IMR-90 (cell line): ENCODE measurements at regions not wholly inside any gene's neighbourhood (a gene's known extent, or its start where the extent isn't known, plus 50 kb on each side); places are given as distances from the start of the nearest gene placed in this dataset.

ENCODE experiments used
- ATAC-seq: fragments of 200-7000 bp; cut with Tn5 transposase; 2 replicates; pipeline ENCODE4 v1.9.1; 2020; ENCODE audit warnings: low read depth, mild to moderate bottlenecking, moderate library complexity
- BruUV-seq: library from RNA; stranded (reverse); fragments of 400-500 nt; replicated peaks from 2 replicates; lab custom pipeline; 2021; lab: Mats Ljungman, UMichigan
- CTCF ChIA-PET: fragments of 300-600 bp; formaldehyde crosslinking; extraction: SDS; loops from one replicate; lab custom pipeline; 2021; ENCODE audit warnings: antibody characterized with exemption; lab: Yijun Ruan, JAX
- POLR2A ChIA-PET: fragments of 300-600 bp; sonication (Branson Sonifier 250); formaldehyde crosslinking; loops from one replicate; lab custom pipeline; 2022; ENCODE audit warnings: antibody characterized with exemption; ENCODE audit not compliant: unreplicated experiment; lab: Charles Lee
- DNase-seq: peaks from one replicate; pipeline ENCODE4 v3.0.0; 2013
- H2AFZ ChIP-seq: replicated peaks from 2 replicates; pipeline ENCODE3; 2013; ENCODE audit warnings: low read length, mild to moderate bottlenecking; ENCODE audit not compliant: poor library complexity
- H2AK5ac ChIP-seq: 2 replicates; pipeline ENCODE4 v1.6.1; 2013; ENCODE audit warnings: low read depth, low read length, inconsistent platforms
- H2AK9ac ChIP-seq: replicated peaks from 2 replicates; pipeline ENCODE3; 2013; ENCODE audit warnings: mild to moderate bottlenecking, low read depth, low read length, moderate library complexity; ENCODE audit not compliant: poor library complexity
- H2BK120ac ChIP-seq: 2 replicates; pipeline ENCODE4 v1.6.1; 2013; ENCODE audit warnings: low read depth, low read length, inconsistent platforms
- H2BK15ac ChIP-seq: 3 replicates; pipeline ENCODE4 v1.6.1; 2013; ENCODE audit warnings: low read depth, low read length, inconsistent platforms
- H2BK20ac ChIP-seq: 2 replicates; pipeline ENCODE4 v1.6.1; 2013; ENCODE audit warnings: low read depth, mild to moderate bottlenecking, inconsistent platforms, low read length, moderate library complexity
- H2BK5ac ChIP-seq: 2 replicates; pipeline ENCODE4 v1.6.1; 2013; ENCODE audit warnings: mild to moderate bottlenecking, low read depth, low read length, inconsistent platforms; ENCODE audit not compliant: poor library complexity, severe bottlenecking
- H3K14ac ChIP-seq: replicated peaks from 2 replicates; pipeline ENCODE4 v1.6.1; 2013; ENCODE audit warnings: low read depth, low read length, inconsistent platforms
- H3K18ac ChIP-seq: 2 replicates; pipeline ENCODE4 v1.6.1; 2013; ENCODE audit warnings: low read depth, low read length, control low read depth
- H3K23ac ChIP-seq: 2 replicates; pipeline ENCODE4 v1.6.1; 2013; ENCODE audit warnings: low read depth, low read length, inconsistent platforms
- H3K27ac ChIP-seq: 2 replicates; pipeline ENCODE4 v1.5.1; 2013; ENCODE audit warnings: mild to moderate bottlenecking, control low read depth, low read length; ENCODE audit not compliant: insufficient read depth
- H3K27me3 ChIP-seq: 2 replicates; pipeline ENCODE4 v1.6.1; 2013; ENCODE audit warnings: low read length; ENCODE audit not compliant: control insufficient read depth, insufficient read depth
- H3K36me3 ChIP-seq: 2 replicates; pipeline ENCODE4 v1.6.1; 2013; ENCODE audit warnings: low read length, mixed read lengths; ENCODE audit not compliant: control insufficient read depth, insufficient read depth
- H3K4ac ChIP-seq: 2 replicates; pipeline ENCODE4 v1.6.1; 2013; ENCODE audit warnings: low read depth, low read length, inconsistent platforms
- H3K4me1 ChIP-seq: 2 replicates; pipeline ENCODE4 v1.6.1; 2013; ENCODE audit warnings: low read length, mixed read lengths; ENCODE audit not compliant: control insufficient read depth, insufficient read depth
- H3K4me2 ChIP-seq: 2 replicates; pipeline ENCODE4 v1.6.1; 2013; ENCODE audit warnings: low read depth, mild to moderate bottlenecking, control low read depth, low read length, moderate library complexity
- H3K4me3 ChIP-seq: 2 replicates; pipeline ENCODE4 v1.5.1; 2013; ENCODE audit warnings: low read depth, mild to moderate bottlenecking, control low read depth, low read length, moderate library complexity; ENCODE audit not compliant: insufficient read depth
- H3K56ac ChIP-seq: 2 replicates; pipeline ENCODE4 v1.6.1; 2013; ENCODE audit warnings: low read length, inconsistent platforms; ENCODE audit not compliant: insufficient read depth; ENCODE audit errors: extremely low read depth
- H3K79me1 ChIP-seq, 2 experiments: 2 replicates each; pipeline ENCODE4 v1.6.1; 2013; ENCODE audit warnings: low read length in 2 of 2, inconsistent platforms in 1 of 2, low read depth in 1 of 2
- H3K9ac ChIP-seq: 2 replicates; pipeline ENCODE4 v1.6.1; 2013; ENCODE audit warnings: low read depth, low read length, control low read depth
- H3K9me1 ChIP-seq: 2 replicates; pipeline ENCODE4 v1.6.1; 2013; ENCODE audit warnings: low read length, inconsistent platforms; ENCODE audit not compliant: insufficient read depth
- H3K9me3 ChIP-seq: 2 replicates; pipeline ENCODE4 v1.6.1; 2013; ENCODE audit warnings: low read length; ENCODE audit not compliant: control insufficient read depth, insufficient read depth
- H4K20me1 ChIP-seq: 2 replicates; pipeline ENCODE4 v1.6.1; 2013; ENCODE audit warnings: low read length, inconsistent platforms; ENCODE audit not compliant: insufficient read depth
- H4K5ac ChIP-seq: 2 replicates; pipeline ENCODE4 v1.6.1; 2013; ENCODE audit warnings: mild to moderate bottlenecking, low read depth, low read length, control low read depth
- H4K8ac ChIP-seq, 2 experiments: 2 replicates each; pipeline ENCODE4 v1.6.1; 2013; ENCODE audit warnings: low read depth in 2 of 2, low read length in 2 of 2, control low read depth in 1 of 2, inconsistent platforms in 1 of 2
- H4K91ac ChIP-seq: 2 replicates; pipeline ENCODE4 v1.6.1; 2013; ENCODE audit warnings: low read depth, low read length, inconsistent platforms; ENCODE audit not compliant: insufficient read depth
- BHLHE40 ChIP-seq: fragments of 150-350 bp; IDR thresholded peaks from 2 replicates; pipeline ENCODE4 v1.6.1; 2016; ENCODE audit warnings: mild to moderate bottlenecking, low read depth, low read length
- CEBPB ChIP-seq: IDR thresholded peaks from 2 replicates; pipeline ENCODE4 v1.6.1; 2012; ENCODE audit warnings: low read depth, low read length, improper control_type of control experiment
- CHD1 ChIP-seq: IDR thresholded peaks from 2 replicates; pipeline ENCODE4 v1.6.1; 2012; ENCODE audit warnings: low read depth, low read length, improper control_type of control experiment
- FOS ChIP-seq: fragments of 150-350 bp; IDR thresholded peaks from 2 replicates; pipeline ENCODE4 v1.6.1; 2016; ENCODE audit warnings: low read depth, low read length
- MAFK ChIP-seq: IDR thresholded peaks from 2 replicates; pipeline ENCODE4 v1.6.1; 2012; ENCODE audit warnings: low read depth, low read length, improper control_type of control experiment
- MAZ ChIP-seq: IDR thresholded peaks from 2 replicates; pipeline ENCODE4 v1.6.1; 2012; ENCODE audit warnings: low read depth, mild to moderate bottlenecking, low read length, improper control_type of control experiment, moderate library complexity, borderline replicate concordance
- MXI1 ChIP-seq: IDR thresholded peaks from 2 replicates; pipeline ENCODE4 v1.6.1; 2012; ENCODE audit warnings: low read depth, mild to moderate bottlenecking, low read length, moderate library complexity, borderline replicate concordance
- NFE2L2 ChIP-seq: fragments of 150-350 bp; IDR thresholded peaks from 2 replicates; pipeline ENCODE4 v1.6.1; 2016; ENCODE audit warnings: low read depth, mild to moderate bottlenecking, low read length
- POLR2A ChIP-seq: IDR thresholded peaks from 2 replicates; pipeline ENCODE4 v1.6.1; 2012; ENCODE audit warnings: mild to moderate bottlenecking, low read depth, low read length
- RAD21 ChIP-seq: IDR thresholded peaks from 2 replicates; pipeline ENCODE4 v1.6.1; 2012; ENCODE audit warnings: low read length, improper control_type of control experiment
- RCOR1 ChIP-seq: IDR thresholded peaks from 2 replicates; pipeline ENCODE4 v1.6.1; 2012; ENCODE audit warnings: mild to moderate bottlenecking, low read length, improper control_type of control experiment; ENCODE audit not compliant: insufficient replicate concordance
- RFX5 ChIP-seq: IDR thresholded peaks from 2 replicates; pipeline ENCODE4 v1.8.0; 2012; ENCODE audit warnings: low read depth, mild to moderate bottlenecking, low read length, moderate library complexity
- SMC3 ChIP-seq: fragments of 150-350 bp; IDR thresholded peaks from 2 replicates; pipeline ENCODE4 v1.6.1; 2016; ENCODE audit warnings: low read depth, mild to moderate bottlenecking, antibody characterized with exemption, low read length, moderate library complexity
- WGBS, 2 experiments: methylation state at CpG; one replicate each; pipeline versions ENCODE4 v1.1.5 to v1.1.7; 2013; ENCODE audit warnings: missing lambda C conversion rate in 2 of 2; ENCODE audit not compliant: insufficient read length in 1 of 2; ENCODE audit errors: extremely low coverage in 2 of 2; 5-methylcytosine and 5-hydroxymethylcytosine counted together
- dilution Hi-C: fragments of 300-500 bp; cut with HindIII; formaldehyde crosslinking; loops from one replicate; pipeline ENCODE4 v1.14.3; 2018; ENCODE audit warnings: low sequenced_read_pairs; ENCODE audit not compliant: unreplicated experiment
- in situ Hi-C: fragments of 300-500 bp; cut with MboI; formaldehyde crosslinking; loops from 3 replicates; pipeline ENCODE4 v1.14.3; 2019; ENCODE audit warnings: low sequenced_read_pairs, inconsistent platforms, mixed read lengths
- intact Hi-C: fragments of 100-400 bp; cut with micrococcal nuclease; formaldehyde crosslinking; loops from 2 replicates; pipeline ENCODE4 v1.10.0; 2022
- TF ChIP-seq, protein P1 (sequence below): fragments of 150-350 bp; IDR thresholded peaks from 2 replicates; pipeline ENCODE4 v1.6.1; 2017; ENCODE audit warnings: mild to moderate bottlenecking, antibody characterized with exemption, low read length, low read depth
- TF ChIP-seq, protein P2 (sequence below): fragments of 150-350 bp; IDR thresholded peaks from 2 replicates; pipeline ENCODE4 v1.6.1; 2016; ENCODE audit warnings: low read depth, mild to moderate bottlenecking, low read length, moderate library complexity, borderline replicate concordance
- TF ChIP-seq, protein P3 (sequence below): conservative IDR thresholded peaks from 2 replicates; pipeline ENCODE4 v1.5.1; 2012; ENCODE audit warnings: mild to moderate bottlenecking, low read depth, low read length, improper control_type of control experiment

DNA sequence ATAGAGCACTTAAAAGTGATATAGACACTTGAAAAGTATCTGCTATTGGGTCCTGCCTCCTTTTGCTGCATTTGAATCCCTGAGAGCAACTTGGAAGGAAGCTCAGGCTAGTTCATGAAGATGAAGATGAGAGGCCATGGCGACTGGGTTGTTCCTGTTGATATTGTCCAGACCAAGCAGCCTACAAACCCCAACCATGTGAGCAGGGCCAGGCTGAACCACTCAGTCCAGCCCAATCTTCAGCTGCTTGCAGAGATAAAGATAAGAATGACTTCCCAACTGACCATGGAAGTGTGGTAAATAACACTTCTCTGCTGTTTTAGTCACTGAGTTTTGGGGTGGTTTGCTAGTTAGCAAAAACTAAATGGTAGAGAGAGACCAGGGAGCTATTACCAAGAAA, 417.6 kb downstream of the SOX11 start:
- no peak overlapping the region for H3K27ac ChIP-seq
- ATAC-seq (no peak), DNase-seq (no peak)
- H4K8ac ChIP-seq = no peak overlapping the region
- H2BK15ac ChIP-seq = no peak overlapping the region
- dilution Hi-C loops = no loop called here
- TF ChIP-seq CHD1 (no peak), RAD21 (no peak), MXI1 (no peak), CEBPB (no peak), BHLHE40 (no peak), RFX5 (no peak), NFE2L2 (no peak), MAFK (no peak), SMC3 (no peak), MAZ (no peak), FOS (no peak), POLR2A (no peak), RCOR1 (no peak)
- TF ChIP-seq, protein P1, sequence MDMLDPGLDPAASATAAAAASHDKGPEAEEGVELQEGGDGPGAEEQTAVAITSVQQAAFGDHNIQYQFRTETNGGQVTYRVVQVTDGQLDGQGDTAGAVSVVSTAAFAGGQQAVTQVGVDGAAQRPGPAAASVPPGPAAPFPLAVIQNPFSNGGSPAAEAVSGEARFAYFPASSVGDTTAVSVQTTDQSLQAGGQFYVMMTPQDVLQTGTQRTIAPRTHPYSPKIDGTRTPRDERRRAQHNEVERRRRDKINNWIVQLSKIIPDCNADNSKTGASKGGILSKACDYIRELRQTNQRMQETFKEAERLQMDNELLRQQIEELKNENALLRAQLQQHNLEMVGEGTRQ = no peak
- TF ChIP-seq, protein P2, sequence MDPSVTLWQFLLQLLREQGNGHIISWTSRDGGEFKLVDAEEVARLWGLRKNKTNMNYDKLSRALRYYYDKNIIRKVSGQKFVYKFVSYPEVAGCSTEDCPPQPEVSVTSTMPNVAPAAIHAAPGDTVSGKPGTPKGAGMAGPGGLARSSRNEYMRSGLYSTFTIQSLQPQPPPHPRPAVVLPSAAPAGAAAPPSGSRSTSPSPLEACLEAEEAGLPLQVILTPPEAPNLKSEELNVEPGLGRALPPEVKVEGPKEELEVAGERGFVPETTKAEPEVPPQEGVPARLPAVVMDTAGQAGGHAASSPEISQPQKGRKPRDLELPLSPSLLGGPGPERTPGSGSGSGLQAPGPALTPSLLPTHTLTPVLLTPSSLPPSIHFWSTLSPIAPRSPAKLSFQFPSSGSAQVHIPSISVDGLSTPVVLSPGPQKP = no peak
- TF ChIP-seq, protein P3, sequence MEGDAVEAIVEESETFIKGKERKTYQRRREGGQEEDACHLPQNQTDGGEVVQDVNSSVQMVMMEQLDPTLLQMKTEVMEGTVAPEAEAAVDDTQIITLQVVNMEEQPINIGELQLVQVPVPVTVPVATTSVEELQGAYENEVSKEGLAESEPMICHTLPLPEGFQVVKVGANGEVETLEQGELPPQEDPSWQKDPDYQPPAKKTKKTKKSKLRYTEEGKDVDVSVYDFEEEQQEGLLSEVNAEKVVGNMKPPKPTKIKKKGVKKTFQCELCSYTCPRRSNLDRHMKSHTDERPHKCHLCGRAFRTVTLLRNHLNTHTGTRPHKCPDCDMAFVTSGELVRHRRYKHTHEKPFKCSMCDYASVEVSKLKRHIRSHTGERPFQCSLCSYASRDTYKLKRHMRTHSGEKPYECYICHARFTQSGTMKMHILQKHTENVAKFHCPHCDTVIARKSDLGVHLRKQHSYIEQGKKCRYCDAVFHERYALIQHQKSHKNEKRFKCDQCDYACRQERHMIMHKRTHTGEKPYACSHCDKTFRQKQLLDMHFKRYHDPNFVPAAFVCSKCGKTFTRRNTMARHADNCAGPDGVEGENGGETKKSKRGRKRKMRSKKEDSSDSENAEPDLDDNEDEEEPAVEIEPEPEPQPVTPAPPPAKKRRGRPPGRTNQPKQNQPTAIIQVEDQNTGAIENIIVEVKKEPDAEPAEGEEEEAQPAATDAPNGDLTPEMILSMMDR = no peak
- H2AFZ ChIP-seq = no peak overlapping the region
- no peak overlapping the region for H3K14ac ChIP-seq
- H2BK5ac ChIP-seq = no peak overlapping the region
- H3K9me1 ChIP-seq = no peaks in the 10 kb centered on the region
- intact Hi-C loops = no loop called here
- no peak overlapping the region for H4K5ac ChIP-seq
- no peak overlapping the region for H3K4me2 ChIP-seq
- H3K36me3 ChIP-seq = no peaks in the 10 kb centered on the region
- ChIA-PET CTCF (no interaction called here), POLR2A (no interaction called here)
- no peak overlapping the region for H3K18ac ChIP-seq
- no peak overlapping the region for H4K91ac ChIP-seq
- H3K9ac ChIP-seq = no peak overlapping the region
- H4K20me1 ChIP-seq = no peaks in the 10 kb centered on the region
- no peak overlapping the region for H3K4ac ChIP-seq
- H3K4me3 ChIP-seq = no peak overlapping the region
- H3K9me3 ChIP-seq = 0 out of 2 replicates have a peak, but pooled peaks cover 2% of the 10 kb centered on the region
- no peak overlapping the region for H2AK5ac ChIP-seq
- H3K56ac ChIP-seq = no peak overlapping the region
- H2AK9ac ChIP-seq = no peak overlapping the region
- BruUV-seq = no TSS peak
- H2BK20ac ChIP-seq = no peak overlapping the region
- no CpG with 5 or more reads among the region's 1 CpG for WGBS, 2 experiments
- no peak overlapping the region for H3K23ac ChIP-seq
- in situ Hi-C loops = no loop called here
- no peaks in the 10 kb centered on the region for H3K27me3 ChIP-seq
- H3K4me1 ChIP-seq = no peaks in the 10 kb centered on the region
- H2BK120ac ChIP-seq = no peak overlapping the region
- no peaks in the 10 kb centered on the region for H3K79me1 ChIP-seq
